PC-3 (cell line): ENCODE measurements at regions not wholly inside any gene's neighbourhood (a gene's known extent, or its start where the extent isn't known, plus 50 kb on each side); places are given as distances from the start of the nearest gene placed in this dataset.

Source experiments
- ATAC-seq: fragments of 200-7000 bp; cut with Tn5 transposase; 2 replicates; pipeline ENCODE4 v1.9.1; 2020; ENCODE audit warnings: mild to moderate bottlenecking, moderate library complexity
- BruUV-seq: library from RNA; stranded (reverse); fragments of 400-500 nt; replicated peaks from 2 replicates; lab custom pipeline; 2021; lab: Mats Ljungman, UMichigan
- CTCF ChIA-PET: fragments of 300-600 bp; sonication (Branson Sonifier 250); formaldehyde crosslinking; loops from one replicate; lab custom pipeline; 2022; ENCODE audit warnings: antibody characterized with exemption; lab: Charles Lee
- POLR2A ChIA-PET: fragments of 300-600 bp; sonication (Branson Sonifier 250); formaldehyde crosslinking; loops from one replicate; lab custom pipeline; 2022; ENCODE audit warnings: antibody characterized with exemption; ENCODE audit not compliant: unreplicated experiment; lab: Charles Lee
- DNase-seq: peaks from one replicate; pipeline ENCODE4 v3.0.0-alpha.2; 2015
- H2AFZ ChIP-seq: fragments of 300-600 bp; sonication (generic); 2 replicates; pipeline ENCODE4 v1.6.0; 2016; ENCODE audit warnings: antibody characterized with exemption, low read length
- H3F3A ChIP-seq: fragments of 300-600 bp; sonication (generic); one replicate; pipeline ENCODE4 v1.6.0; 2017; ENCODE audit warnings: antibody characterized with exemption, low read length, control low read depth, mild to moderate bottlenecking; ENCODE audit not compliant: unreplicated experiment
- H3K27ac ChIP-seq: fragments of 300-600 bp; sonication (generic); 2 replicates; pipeline ENCODE4 v1.5.1; 2016; ENCODE audit warnings: mild to moderate bottlenecking, low read length
- H3K27me3 ChIP-seq: fragments of 300-600 bp; sonication (generic); 2 replicates; pipeline ENCODE4 v1.6.1; 2016; ENCODE audit warnings: low read length, mixed read lengths
- H3K36me3 ChIP-seq: fragments of 300-600 bp; sonication (generic); 2 replicates; pipeline ENCODE4 v1.6.1; 2016; ENCODE audit warnings: low read depth, mixed run types, low read length, mixed read lengths
- H3K4me1 ChIP-seq: fragments of 300-600 bp; sonication (generic); 2 replicates; pipeline ENCODE4 v1.5.1; 2016; ENCODE audit warnings: low read length; ENCODE audit not compliant: insufficient read depth
- H3K4me2 ChIP-seq: fragments of 300-600 bp; sonication (generic); 2 replicates; pipeline ENCODE4 v1.6.0; 2016; ENCODE audit warnings: low read length
- H3K4me3 ChIP-seq: fragments of 300-600 bp; sonication (generic); 2 replicates; pipeline ENCODE4 v1.5.1; 2016; ENCODE audit warnings: mild to moderate bottlenecking, low read length, mixed read lengths
- H3K79me2 ChIP-seq: fragments of 300-600 bp; sonication (generic); 2 replicates; pipeline ENCODE4 v1.6.1; 2017; ENCODE audit warnings: low read length, mixed read lengths
- H3K9ac ChIP-seq: fragments of 300-600 bp; sonication (generic); 2 replicates; pipeline ENCODE4 v1.6.0; 2016; ENCODE audit warnings: mild to moderate bottlenecking, low read length
- H3K9me2 ChIP-seq: fragments of 300-600 bp; sonication (generic); replicated peaks from 2 replicates; pipeline ENCODE4 v1.6.1; 2016; ENCODE audit warnings: mixed run types, low read length, mixed read lengths
- H3K9me3 ChIP-seq: fragments of 300-600 bp; sonication (generic); 2 replicates; pipeline ENCODE4 v1.6.1; 2016; ENCODE audit warnings: low read length, mixed read lengths
- H4K20me1 ChIP-seq: fragments of 300-600 bp; sonication (generic); 2 replicates; pipeline ENCODE4 v1.6.1; 2016; ENCODE audit warnings: low read length, mixed read lengths
- EZH2 ChIP-seq: fragments of 300-600 bp; sonication (generic); IDR thresholded peaks from one replicate; pipeline ENCODE4 v1.6.1; 2017; ENCODE audit warnings: antibody characterized with exemption, mild to moderate bottlenecking, low read length; ENCODE audit not compliant: unreplicated experiment
- EZH2phosphoT487 ChIP-seq: fragments of 300-600 bp; sonication (generic); IDR thresholded peaks from 2 replicates; pipeline ENCODE4 v1.6.1; 2018; ENCODE audit warnings: mild to moderate bottlenecking, antibody characterized with exemption, low read length, borderline replicate concordance
- intact Hi-C: fragments of 100-400 bp; cut with micrococcal nuclease; formaldehyde crosslinking; loops from 2 replicates; pipeline ENCODE4 v1.9.0; 2023
- TF ChIP-seq, protein P1 (sequence below): fragments of 300-600 bp; sonication (generic); conservative IDR thresholded peaks from 2 replicates; pipeline ENCODE4 v1.5.1; 2017; ENCODE audit warnings: antibody characterized with exemption, low read depth, mild to moderate bottlenecking, low read length

- no peaks in the 10 kb centered on the region for H3K9me2 ChIP-seq
- intact Hi-C loops, result no loop called here
- no TSS peak for BruUV-seq
- no peak for ATAC-seq
- H3K4me1 ChIP-seq, result no peaks in the 10 kb centered on the region
- no peaks in the 10 kb centered on the region for H3K79me2 ChIP-seq
- no peak overlapping the region for H3K4me2 ChIP-seq
- no peak overlapping the region for H2AFZ ChIP-seq
- ChIA-PET POLR2A (no interaction called here), CTCF (no interaction called here)
- no peak overlapping the region for H3K27ac ChIP-seq
- no peaks in the 10 kb centered on the region for H3K36me3 ChIP-seq
- TF ChIP-seq EZH2phosphoT487, result no peak
- TF ChIP-seq EZH2, result no peak
- TF ChIP-seq, protein P1, sequence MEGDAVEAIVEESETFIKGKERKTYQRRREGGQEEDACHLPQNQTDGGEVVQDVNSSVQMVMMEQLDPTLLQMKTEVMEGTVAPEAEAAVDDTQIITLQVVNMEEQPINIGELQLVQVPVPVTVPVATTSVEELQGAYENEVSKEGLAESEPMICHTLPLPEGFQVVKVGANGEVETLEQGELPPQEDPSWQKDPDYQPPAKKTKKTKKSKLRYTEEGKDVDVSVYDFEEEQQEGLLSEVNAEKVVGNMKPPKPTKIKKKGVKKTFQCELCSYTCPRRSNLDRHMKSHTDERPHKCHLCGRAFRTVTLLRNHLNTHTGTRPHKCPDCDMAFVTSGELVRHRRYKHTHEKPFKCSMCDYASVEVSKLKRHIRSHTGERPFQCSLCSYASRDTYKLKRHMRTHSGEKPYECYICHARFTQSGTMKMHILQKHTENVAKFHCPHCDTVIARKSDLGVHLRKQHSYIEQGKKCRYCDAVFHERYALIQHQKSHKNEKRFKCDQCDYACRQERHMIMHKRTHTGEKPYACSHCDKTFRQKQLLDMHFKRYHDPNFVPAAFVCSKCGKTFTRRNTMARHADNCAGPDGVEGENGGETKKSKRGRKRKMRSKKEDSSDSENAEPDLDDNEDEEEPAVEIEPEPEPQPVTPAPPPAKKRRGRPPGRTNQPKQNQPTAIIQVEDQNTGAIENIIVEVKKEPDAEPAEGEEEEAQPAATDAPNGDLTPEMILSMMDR, result no peak
- DNase-seq, result no peak
- no peak overlapping the region for H3K9ac ChIP-seq
- no peaks in the 10 kb centered on the region for H3K9me3 ChIP-seq
- no peaks in the 10 kb centered on the region for H4K20me1 ChIP-seq
- H3K27me3 ChIP-seq, result 0 out of 2 replicates have a peak, but pooled peaks cover 3% of the 10 kb centered on the region
- no peak overlapping the region for H3K4me3 ChIP-seq
- H3F3A ChIP-seq, result no peaks in the 10 kb centered on the region
These were observed 155.3 kb upstream of the C16orf82 start for GRCh38 chr16:26911436-26911835.

DNA sequence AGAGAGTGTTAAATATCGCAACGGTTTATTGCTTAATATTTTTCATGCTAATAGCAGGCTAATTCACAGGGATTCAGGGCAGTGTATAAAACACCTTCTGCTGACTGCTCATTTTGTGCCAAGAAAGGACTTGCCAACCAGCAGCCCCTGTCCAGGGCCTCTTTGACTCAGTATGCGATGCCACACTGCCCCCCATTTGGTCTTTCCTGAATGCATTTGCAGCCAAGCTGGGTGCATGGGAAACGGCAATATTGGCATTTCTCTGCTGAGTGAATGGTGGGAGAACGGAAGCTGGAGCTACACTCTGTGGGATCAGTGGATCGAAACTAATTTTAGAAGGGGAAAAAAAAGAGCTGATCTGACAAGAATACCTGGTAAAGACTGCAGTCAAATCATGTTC, 152.9 kb upstream of the C16orf82 start:
- H3K4me2 ChIP-seq, result no peak overlapping the region
- H3K79me2 ChIP-seq, result no peaks in the 10 kb centered on the region
- no peaks in the 10 kb centered on the region for H3F3A ChIP-seq
- ChIA-PET POLR2A (no interaction called here), CTCF (no interaction called here)
- no peak overlapping the region for H3K4me3 ChIP-seq
- no peaks in the 10 kb centered on the region for H3K4me1 ChIP-seq
- intact Hi-C loops, result no loop called here
- no peak for DNase-seq
- no peak for ATAC-seq
- no peaks in the 10 kb centered on the region for H3K9me3 ChIP-seq
- H3K36me3 ChIP-seq, result no peaks in the 10 kb centered on the region
- 0 out of 2 replicates have a peak, but pooled peaks cover 3% of the 10 kb centered on the region for H3K27me3 ChIP-seq
- H3K9ac ChIP-seq, result no peak overlapping the region
- H3K27ac ChIP-seq, result no peak overlapping the region
- H2AFZ ChIP-seq, result no peak overlapping the region
- BruUV-seq, result no TSS peak
- no peaks in the 10 kb centered on the region for H4K20me1 ChIP-seq
- no peaks in the 10 kb centered on the region for H3K9me2 ChIP-seq
- TF ChIP-seq, protein P1, result no peak
- no peak for TF ChIP-seq EZH2
- no peak for TF ChIP-seq EZH2phosphoT487

- Histone ChIP-seq H3K9me3 (no peaks in the 10 kb centered on the region), H3K4me1 (no peaks in the 10 kb centered on the region), H3K79me2 (no peaks in the 10 kb centered on the region), H3K9ac (no peak overlapping the region), H3K4me3 (no peak overlapping the region), H3F3A (no peaks in the 10 kb centered on the region), H3K9me2 (no peaks in the 10 kb centered on the region), H3K27me3 (no peaks in the 10 kb centered on the region), H3K4me2 (no peak overlapping the region), H2AFZ (no peak overlapping the region), H3K27ac (no peak overlapping the region), H4K20me1 (no peaks in the 10 kb centered on the region), H3K36me3 (no peaks in the 10 kb centered on the region)
- CTCF ChIA-PET, result no interaction called here
- DNase-seq (no peak), ATAC-seq (no peak)
- no peak for TF ChIP-seq EZH2phosphoT487
- TF ChIP-seq EZH2, result no peak
- TF ChIP-seq, protein P1, result no peak
- no TSS peak for BruUV-seq
- POLR2A ChIA-PET, result no interaction called here
- intact Hi-C loops, result no loop called here
These were observed 135.7 kb upstream of the C16orf82 start for GRCh38 chr16:26930786-26931581.
